Tibial nerve (tissue), 4 donors: ENCODE measurements at regions not wholly inside any gene's neighbourhood (a gene's known extent, or its start where the extent isn't known, plus 50 kb on each side); places are given as distances from the start of the nearest gene placed in this dataset.

ENCODE experiments used
- CTCF ChIP-seq, 5 experiments: fragments of 200-600 bp in 3 of 5; fragments of 450-650 bp in 2 of 5; sonication (generic) in 3 of 5; IDR thresholded peaks; one replicate each; pipeline ENCODE4 v1.5.1; 2016 to 2019; ENCODE audit warnings: antibody characterized with exemption in 5 of 5, mild to moderate bottlenecking in 3 of 5, moderate library complexity in 2 of 5
- EP300 ChIP-seq, 2 donors: sonication (generic); formaldehyde crosslinking; IDR thresholded peaks; one replicate each; pipeline ENCODE4 v1.6.1; 2017; ENCODE audit warnings: antibody characterized with exemption in 2 of 2, mild to moderate bottlenecking in 1 of 2
- POLR2A ChIP-seq, 2 donors: fragments of 450-650 bp; IDR thresholded peaks; one replicate each; pipeline ENCODE4 v1.6.1; 2017; ENCODE audit warnings: antibody characterized with exemption in 2 of 2, mild to moderate bottlenecking in 2 of 2, moderate library complexity in 2 of 2

- TF ChIP-seq POLR2A (IDR thresholded peaks at IDR 0.05) (no peak), CTCF (IDR thresholded peaks at IDR 0.05) (no peak), EP300 (IDR thresholded peaks at IDR 0.05) (no peak)
These were observed 54.1 kb upstream of the CHD1 start for GRCh38 chr5:98982880-98983279.
